ENCODE measurements at regions not wholly inside any gene's neighbourhood (a gene's known extent, or its start where the extent isn't known, plus 50 kb on each side); places are given as distances from the start of the nearest gene placed in this dataset.
"Not testable (repeated sequence)": the region's sequence is repeated elsewhere in the genome, so short reads cannot be mapped to it uniquely, and the experiment has no call there.

- H3K4me3 ChIP-seq (ENCODE audit: control insufficient read depth, low read depth, low read length); DNase-seq (ENCODE audit: low read depth): not testable (repeated sequence)
These were observed 52.9 kb upstream of the CSF1 start for GRCh38 chr1:109857702-109858101.

- not testable (repeated sequence) for DNase-seq (ENCODE audit: low read depth)
These were observed 54.7 kb upstream of the CSF1 start for GRCh38 chr1:109855986-109856385.

GRCh38 chr1:109853972-109854371 is 56.7 kb upstream of the CSF1 start:
- not testable (repeated sequence) for DNase-seq (ENCODE audit: low read depth); H3K4me3 ChIP-seq (ENCODE audit: control insufficient read depth, low read depth, low read length)

More at GRCh38 chr1:109855986-109856385, 54.7 kb upstream of the CSF1 start:
- H3K4me3 ChIP-seq (ENCODE audit: control insufficient read depth, low read depth, low read length), result not testable (repeated sequence)

- H3K4me3 ChIP-seq (ENCODE audit: control insufficient read depth, low read depth, low read length), result not testable (repeated sequence)
- peak; percentile 67 for DNase-seq (ENCODE audit: low read depth)
These were observed 58.2 kb upstream of the CSF1 start for GRCh38 chr1:109852221-109853015.

GRCh38 chr1:109850827-109851226 is 59.8 kb upstream of the CSF1 start:
- no peak overlapping the region for H3K4me3 ChIP-seq (ENCODE audit: control insufficient read depth, low read depth, low read length)
- peak; percentile 60 for DNase-seq (ENCODE audit: low read depth)
- TF ChIP-seq CTCF (conservative IDR thresholded peaks at IDR 0.05; ENCODE audit: control insufficient read depth, insufficient read depth, low read depth, low read length), result no peak

GRCh38 chr1:109850194-109850593 is 60.5 kb upstream of the CSF1 start:
- H3K4me3 ChIP-seq (ENCODE audit: control insufficient read depth, low read depth, low read length), result no peak overlapping the region
- TF ChIP-seq CTCF (conservative IDR thresholded peaks at IDR 0.05; ENCODE audit: control insufficient read depth, insufficient read depth, low read depth, low read length), result no peak
- no peak for DNase-seq (ENCODE audit: low read depth)

GRCh38 chr1:109849655-109850054 is 61.0 kb upstream of the CSF1 start:
- no peak overlapping the region for H3K4me3 ChIP-seq (ENCODE audit: control insufficient read depth, low read depth, low read length)
- peak; percentile 64 for DNase-seq (ENCODE audit: low read depth)
- TF ChIP-seq CTCF (conservative IDR thresholded peaks at IDR 0.05; ENCODE audit: control insufficient read depth, insufficient read depth, low read depth, low read length), result no peak

GRCh38 chr1:109847251-109847650 is 63.4 kb upstream of the CSF1 start:
- H3K4me3 ChIP-seq (ENCODE audit: control insufficient read depth, low read depth, low read length), result no peak overlapping the region
- no peak for TF ChIP-seq CTCF (conservative IDR thresholded peaks at IDR 0.05; ENCODE audit: control insufficient read depth, insufficient read depth, low read depth, low read length)
- no peak for DNase-seq (ENCODE audit: low read depth)

- DNase-seq (ENCODE audit: low read depth), result no peak
- H3K4me3 ChIP-seq (ENCODE audit: control insufficient read depth, low read depth, low read length), result no peak overlapping the region
- no peak for TF ChIP-seq CTCF (conservative IDR thresholded peaks at IDR 0.05; ENCODE audit: control insufficient read depth, insufficient read depth, low read depth, low read length)
These were observed 63.8 kb upstream of the CSF1 start for GRCh38 chr1:109846846-109847245.
